ENCODE measurements at regions not wholly inside any gene's neighbourhood (a gene's known extent, or its start where the extent isn't known, plus 50 kb on each side); places are given as distances from the start of the nearest gene placed in this dataset.

DNA sequence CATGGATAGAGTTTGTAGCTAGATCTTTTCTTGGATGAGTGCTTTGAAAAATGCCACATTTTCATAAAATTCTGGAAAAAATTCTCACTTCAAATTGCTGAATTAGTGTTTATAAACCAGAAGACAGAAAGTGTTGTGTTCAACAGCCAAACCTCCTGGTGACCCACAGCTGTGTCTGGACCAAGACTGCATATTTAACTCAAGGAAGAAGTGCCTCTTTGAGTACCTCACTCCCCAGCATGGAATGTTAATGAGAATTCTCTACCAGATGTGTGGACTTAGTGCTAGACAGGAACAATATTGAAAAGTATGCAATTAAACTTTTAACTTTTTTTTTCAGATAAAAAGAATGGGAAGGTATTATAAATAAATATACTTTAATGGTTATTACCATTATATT, 609.3 kb downstream of the COL12A1 start:
- TF ChIP-seq YY1 (IDR thresholded peaks at IDR 0.05; ENCODE audit: insufficient read depth, insufficient read length), result no peak
- no peak for TF ChIP-seq SUZ12 (IDR thresholded peaks at IDR 0.05; ENCODE audit: extremely low read depth, insufficient read depth, insufficient read length)

Data from NT2/D1 (cell line).